ENCODE measurements at regions not wholly inside any gene's neighbourhood (a gene's known extent, or its start where the extent isn't known, plus 50 kb on each side); places are given as distances from the start of the nearest gene placed in this dataset.
A peak's percentile ranks its signal among the peaks of the same experiment; 100 is the strongest.

- Mint-ChIP-seq H3K36me3 (ENCODE audit: insufficient read depth, unreplicated experiment) (no peaks in the 10 kb centered on the region), H3K9me3 (ENCODE audit: unreplicated experiment) (peaks cover 9% of the 10 kb centered on the region), H3K4me1 (ENCODE audit: insufficient read depth, unreplicated experiment) (peaks cover 14% of the 10 kb centered on the region), H3K4me3 (ENCODE audit: unreplicated experiment) (no peak overlapping the region), H3K27ac (ENCODE audit: low read depth, unreplicated experiment) (no peak overlapping the region), H3K27me3 (ENCODE audit: insufficient read depth, unreplicated experiment) (no peaks in the 10 kb centered on the region)
- no TSS peak for BruUV-seq (replicated peaks)
- POLR2A ChIA-PET, result interaction anchor here (0.6 to 1.5 kb wide), 3 partner anchors 12 to 1046 kb away, joined by 3 to 7 read pairs (median 4); partner anchors contain the start of gene KLF6
- no peak for DNase-seq (ENCODE audit: unreplicated experiment)
- intact Hi-C loops (cut with micrococcal nuclease), result no loop called here
- CTCF ChIA-PET, result interaction anchor here (0.9 kb wide), 1 partner anchor 427 kb away, joined by 3 read pairs; no protein-coding TSS in a partner anchor
- TF ChIP-seq CTCF (IDR thresholded peaks at IDR 0.05; ENCODE audit: unreplicated experiment), result no peak
Observed at GRCh38 chr10:4255751-4256150, 470.7 kb upstream of the KLF6 start.

- peak; percentile 47 for DNase-seq (ENCODE audit: unreplicated experiment)
- intact Hi-C loops (cut with micrococcal nuclease), result loop anchor here (5.0 kb wide), 1 partner anchor 512 kb away; no protein-coding TSS in a partner anchor
- Mint-ChIP-seq H3K27ac (ENCODE audit: low read depth, unreplicated experiment) (peak overlapping the region; percentile 64), H3K36me3 (ENCODE audit: insufficient read depth, unreplicated experiment) (no peaks in the 10 kb centered on the region), H3K4me3 (ENCODE audit: unreplicated experiment) (no peak overlapping the region), H3K4me1 (ENCODE audit: insufficient read depth, unreplicated experiment) (peaks cover 20% of the 10 kb centered on the region), H3K27me3 (ENCODE audit: insufficient read depth, unreplicated experiment) (no peaks in the 10 kb centered on the region), H3K9me3 (ENCODE audit: unreplicated experiment) (peaks cover 9% of the 10 kb centered on the region)
- no peak for TF ChIP-seq CTCF (IDR thresholded peaks at IDR 0.05; ENCODE audit: unreplicated experiment)
- ChIA-PET POLR2A (interaction anchor here (0.8 to 1.5 kb wide), 3 partner anchors 26 to 469 kb away, joined by 3 to 7 read pairs (median 4); partner anchors contain the start of gene KLF6), CTCF (no interaction called here)
- BruUV-seq (replicated peaks), result no TSS peak
Observed at GRCh38 chr10:4254101-4254994, 469.3 kb upstream of the KLF6 start.

GRCh38 chr10:4252701-4253100, 467.7 kb upstream of the KLF6 start:
- BruUV-seq (replicated peaks), result no TSS peak
- POLR2A ChIA-PET, result interaction anchor here (0.6 to 1.0 kb wide), 3 partner anchors 10 to 272 kb away, joined by 3 read pairs; no protein-coding TSS in a partner anchor
- CTCF ChIA-PET, result interaction anchor here (1.4 kb wide), 1 partner anchor 45 kb away, joined by 3 read pairs; no protein-coding TSS in a partner anchor
- TF ChIP-seq CTCF (IDR thresholded peaks at IDR 0.05; ENCODE audit: unreplicated experiment), result no peak
- no peak for DNase-seq (ENCODE audit: unreplicated experiment)
- Mint-ChIP-seq H3K4me1 (ENCODE audit: insufficient read depth, unreplicated experiment) (peaks cover 21% of the 10 kb centered on the region), H3K4me3 (ENCODE audit: unreplicated experiment) (no peak overlapping the region), H3K9me3 (ENCODE audit: unreplicated experiment) (peaks cover 9% of the 10 kb centered on the region), H3K36me3 (ENCODE audit: insufficient read depth, unreplicated experiment) (no peaks in the 10 kb centered on the region), H3K27ac (ENCODE audit: low read depth, unreplicated experiment) (no peak overlapping the region), H3K27me3 (ENCODE audit: insufficient read depth, unreplicated experiment) (no peaks in the 10 kb centered on the region)
- intact Hi-C loops (cut with micrococcal nuclease), result loop anchor here (5.0 kb wide), 1 partner anchor 510 kb away; no protein-coding TSS in a partner anchor

- H3K4me1 Mint-ChIP-seq (ENCODE audit: insufficient read depth, unreplicated experiment), result peaks cover 35% of the 10 kb centered on the region
- H3K27ac Mint-ChIP-seq (ENCODE audit: low read depth, unreplicated experiment), result peak overlapping the region; percentile 84
- ChIA-PET POLR2A (interaction anchor here (0.7 to 1.6 kb wide), 6 partner anchors 10 to 466 kb away, joined by 3 to 9 read pairs (median 5); partner anchors contain the start of gene KLF6), CTCF (interaction anchor here (0.6 kb wide), 1 partner anchor 63 kb away, joined by 3 read pairs; no protein-coding TSS in a partner anchor)
- H3K27me3 Mint-ChIP-seq (ENCODE audit: insufficient read depth, unreplicated experiment), result no peaks in the 10 kb centered on the region
- H3K36me3 Mint-ChIP-seq (ENCODE audit: insufficient read depth, unreplicated experiment), result no peaks in the 10 kb centered on the region
- DNase-seq (ENCODE audit: unreplicated experiment), result no peak
- H3K9me3 Mint-ChIP-seq (ENCODE audit: unreplicated experiment), result peaks cover 5% of the 10 kb centered on the region
- no peak overlapping the region for H3K4me3 Mint-ChIP-seq (ENCODE audit: unreplicated experiment)
- TF ChIP-seq CTCF (IDR thresholded peaks at IDR 0.05; ENCODE audit: unreplicated experiment), result no peak
- BruUV-seq (replicated peaks), result no TSS peak
- intact Hi-C loops (cut with micrococcal nuclease), result loop anchor here (5.0 kb wide), 1 partner anchor 508 kb away; no protein-coding TSS in a partner anchor
Observed at GRCh38 chr10:4250587-4250887, 465.5 kb upstream of the KLF6 start.
